GM21381 (cell line): ENCODE measurements at regions not wholly inside any gene's neighbourhood (a gene's known extent, or its start where the extent isn't known, plus 50 kb on each side); places are given as distances from the start of the nearest gene placed in this dataset.
"Not testable (repeated sequence)": the region's sequence is repeated elsewhere in the genome, so short reads cannot be mapped to it uniquely, and the experiment has no call there.

Experiments used
- ATAC-seq: cut with Tn5 transposase; IDR thresholded peaks from one replicate; pipeline ENCODE4 v1.9.1; 2021; ENCODE audit warnings: mild to moderate bottlenecking, moderate library complexity; ENCODE audit not compliant: unreplicated experiment

DNA sequence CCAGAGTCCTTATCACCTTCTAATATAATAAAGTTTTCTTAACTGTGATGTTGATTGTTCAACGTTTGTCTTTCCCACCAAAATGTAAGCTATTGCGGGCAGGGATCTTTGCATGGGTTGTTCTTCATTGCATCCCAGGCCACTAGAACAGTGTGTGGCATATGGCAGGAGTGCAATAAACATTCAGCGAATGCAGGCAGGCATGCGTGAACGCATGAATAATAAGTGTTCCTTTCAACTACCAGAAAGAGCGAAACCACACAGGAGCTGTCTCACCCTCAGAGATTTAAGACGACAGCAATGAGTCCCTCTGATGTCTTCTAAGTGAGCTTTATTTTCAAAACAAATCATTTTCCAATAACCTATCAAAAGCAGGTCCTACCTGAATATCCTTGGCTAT, 2693.1 kb upstream of the TPTE start:
- ATAC-seq = not testable (repeated sequence)

DNA sequence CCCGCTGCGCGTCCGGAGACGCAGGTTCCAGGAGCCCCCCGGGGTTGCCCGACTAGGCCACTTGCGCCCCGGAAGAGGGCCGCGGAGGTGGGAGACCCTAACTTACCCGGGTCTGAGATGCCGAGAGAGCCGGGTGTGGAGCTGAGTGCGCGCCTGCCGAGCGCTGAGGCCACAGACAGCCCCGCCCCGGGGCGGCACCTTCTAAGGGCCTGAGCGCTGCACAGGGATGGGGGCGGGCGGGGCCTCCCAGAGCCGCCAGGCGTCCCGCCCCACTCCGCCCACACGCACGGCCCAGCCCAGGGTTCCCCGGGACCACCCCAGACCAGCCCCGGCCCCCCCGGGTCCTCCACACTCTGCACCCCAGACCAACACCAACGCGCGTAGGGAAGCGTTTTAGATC, 2692.0 kb upstream of the TPTE start:
- ATAC-seq = not testable (repeated sequence)

DNA sequence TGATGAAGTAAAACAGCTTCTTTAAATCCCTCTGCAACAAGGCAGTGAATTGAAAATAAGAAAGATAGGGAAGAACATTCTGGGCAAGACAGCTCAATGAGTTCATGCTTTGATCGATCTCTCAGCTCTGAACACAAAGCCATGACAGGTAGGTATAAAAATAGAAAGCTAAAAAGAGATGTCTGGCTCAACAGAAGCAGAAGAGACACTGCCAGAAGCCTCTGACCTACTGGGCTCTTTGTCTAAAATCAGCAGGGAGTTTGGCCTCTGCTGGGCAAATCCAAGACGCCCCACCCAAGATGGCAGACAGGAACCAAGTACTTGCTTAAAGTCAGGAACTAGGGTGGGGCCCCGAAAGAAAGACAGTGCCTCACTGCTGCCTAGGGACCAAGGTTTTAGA, 2684.1 kb upstream of the TPTE start:
- ATAC-seq = not testable (repeated sequence)

DNA sequence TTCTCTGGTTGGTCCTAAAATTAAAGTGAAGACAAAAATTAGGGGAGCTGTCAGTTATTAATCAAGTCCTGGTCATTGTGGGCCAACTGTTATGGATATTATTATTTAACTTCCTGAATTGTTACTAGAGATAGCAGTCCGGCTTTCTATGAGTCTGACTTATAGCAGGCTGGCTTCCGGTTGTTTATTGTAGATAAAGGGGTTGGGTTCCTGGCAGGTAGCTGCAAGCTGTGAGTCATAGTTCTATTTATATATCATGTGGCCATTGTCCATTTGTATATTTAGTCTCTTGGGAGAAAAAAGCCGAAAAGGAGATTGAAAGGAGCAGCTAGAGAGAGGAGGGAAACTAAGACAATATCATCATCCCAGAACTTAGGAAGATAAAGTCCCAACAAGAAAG, 2668.0 kb upstream of the TPTE start:
- ATAC-seq = not testable (repeated sequence)

DNA sequence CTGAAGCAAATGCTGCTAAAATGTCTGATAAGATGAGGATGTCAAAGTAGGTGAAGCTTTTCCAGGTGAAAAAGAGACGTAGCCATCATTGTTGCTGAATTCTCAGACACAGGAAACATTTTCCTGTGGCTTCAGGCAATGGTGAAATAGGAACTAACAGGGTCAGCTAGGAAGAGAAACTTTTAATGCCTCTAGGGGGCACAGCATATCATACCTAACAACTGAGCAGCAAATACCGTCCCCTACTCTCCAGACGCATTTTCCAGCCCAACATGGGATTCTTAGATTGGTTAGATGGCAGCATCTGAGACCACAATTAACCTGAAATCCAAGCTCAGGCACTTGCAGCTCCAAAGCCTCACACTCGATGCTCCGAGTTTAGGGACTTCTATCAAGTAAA, 2667.5 kb upstream of the TPTE start:
- not testable (repeated sequence) for ATAC-seq
